ENCODE measurements at regions not wholly inside any gene's neighbourhood (a gene's known extent, or its start where the extent isn't known, plus 50 kb on each side); places are given as distances from the start of the nearest gene placed in this dataset.

- no peak for TF ChIP-seq CTCF (IDR thresholded peaks at IDR 0.05)
- Histone ChIP-seq H3K27me3 (no peaks in the 10 kb centered on the region), H3K27ac (peak overlapping the region in 1 of 10 donors; percentile 67), H3K9me3 (no peaks in the 10 kb centered on the region), H3K4me1 (peaks cover 0 to 15% (median 0%) of the 10 kb centered on the region in 9 donors), H3K4me3 (no peak overlapping the region), H3K36me3 (no peaks in the 10 kb centered on the region)
- intact Hi-C loops (cut with DNase I), result no loop called here
- 73 to 77% methylated on average over 10 of the region's 10 CpGs for WGBS, 2 donors
- DNase-seq, result no peak
- ATAC-seq, result peak in 1 of 8 donors; percentile 31
These were observed 155.8 kb upstream of the RND3 start for GRCh38 chr2:150643114-150643725.

GRCh38 chr2:150640039-150640438, 152.6 kb upstream of the RND3 start:
- peak in 6 of 8 donors; percentile 30 to 67 (median 42) for ATAC-seq

GRCh38 chr2:150639383-150639782, 151.9 kb upstream of the RND3 start:
- peak in 1 of 8 donors; percentile 28 for ATAC-seq
- Histone ChIP-seq H3K27me3 (no peaks in the 10 kb centered on the region), H3K27ac (peak overlapping the region in 7 of 10 donors; percentile 33 to 67 (median 51)), H3K4me3 (peak overlapping the region in 2 of 10 donors; percentile 2 to 23), H3K9me3 (no peaks in the 10 kb centered on the region), H3K4me1 (peaks cover 0 to 15% (median 0%) of the 10 kb centered on the region in 9 donors), H3K36me3 (no peaks in the 10 kb centered on the region)
- no peak for TF ChIP-seq CTCF (IDR thresholded peaks at IDR 0.05)
- no peak for DNase-seq
- 39 to 48% methylated on average over 3 of the region's 3 CpGs for WGBS, 2 donors
- intact Hi-C loops (cut with DNase I), result no loop called here

More at GRCh38 chr2:150640039-150640438, 152.6 kb upstream of the RND3 start:
- intact Hi-C loops (cut with DNase I), result no loop called here
- 30 to 37% methylated on average over 4 of the region's 4 CpGs for WGBS, 2 donors
- no peak for TF ChIP-seq CTCF (IDR thresholded peaks at IDR 0.05)
- Histone ChIP-seq H3K36me3 (no peaks in the 10 kb centered on the region), H3K27me3 (no peaks in the 10 kb centered on the region), H3K4me1 (peaks cover 0 to 15% (median 0%) of the 10 kb centered on the region in 9 donors), H3K9me3 (no peaks in the 10 kb centered on the region), H3K27ac (peak overlapping the region in 8 of 10 donors; percentile 10 to 67 (median 50)), H3K4me3 (peak overlapping the region in 4 of 10 donors; percentile 1 to 23 (median 8))
- no peak for DNase-seq

GRCh38 chr2:150631236-150631821, 143.9 kb upstream of the RND3 start:
- no peaks in the 10 kb centered on the region for H3K36me3 ChIP-seq
- no peaks in the 10 kb centered on the region for H3K27me3 ChIP-seq
- H3K4me1 ChIP-seq, result no peaks in the 10 kb centered on the region
- no peak overlapping the region for H3K27ac ChIP-seq
- ATAC-seq (no peak), DNase-seq (no peak)
- WGBS, 2 donors, result 56 to 58% methylated on average over 2 of the region's 2 CpGs
- TF ChIP-seq CTCF (IDR thresholded peaks at IDR 0.05), result no peak
- H3K4me3 ChIP-seq, result no peak overlapping the region
- H3K9me3 ChIP-seq, result no peaks in the 10 kb centered on the region
- intact Hi-C loops (cut with DNase I), result no loop called here

Data from heart right ventricle (tissue), 16 donors.